Heart left ventricle (tissue), 16 donors: ENCODE measurements at regions not wholly inside any gene's neighbourhood (a gene's known extent, or its start where the extent isn't known, plus 50 kb on each side); places are given as distances from the start of the nearest gene placed in this dataset.

ENCODE experiments used
- ATAC-seq, 4 donors: fragments of 200-7000 bp; cut with Tn5 transposase; one replicate each; pipeline ENCODE4 v1.9.1; 2020 to 2022; ENCODE audit warnings: moderate library complexity in 4 of 4, mild to moderate bottlenecking in 3 of 4, moderate number of reproducible peaks in 1 of 4
- DNase-seq, 5 donors: peaks; one replicate each; pipeline ENCODE4 v3.0.0-alpha.2; 2020
- H3K27ac ChIP-seq, 12 donors: fragments of 200-600 bp; sonication (generic) in 4 of 12; one replicate each; pipeline versions ENCODE4 v1.5.0 to v1.8.0; 2016 to 2022; ENCODE audit warnings: mild to moderate bottlenecking in 2 of 12
- H3K27me3 ChIP-seq, 9 donors: fragments of 200-600 bp; sonication (generic) in 2 of 9; one replicate each; pipeline versions ENCODE4 v1.5.1 to v1.8.0; 2016 to 2022; ENCODE audit warnings: mild to moderate bottlenecking in 3 of 9
- H3K36me3 ChIP-seq, 9 donors: fragments of 200-600 bp; sonication (generic) in 2 of 9; one replicate each; pipeline versions ENCODE4 v1.5.0 to v1.8.0; 2018 to 2022; ENCODE audit warnings: mild to moderate bottlenecking in 2 of 9
- H3K4me1 ChIP-seq, 12 donors: fragments of 200-600 bp; sonication (generic) in 4 of 12; one replicate each; pipeline versions ENCODE4 v1.5.0 to v1.8.0; 2016 to 2022; ENCODE audit warnings: mild to moderate bottlenecking in 3 of 12
- H3K4me3 ChIP-seq, 12 donors: fragments of 200-600 bp; sonication (generic) in 4 of 12; one replicate each; pipeline versions ENCODE4 v1.5.0 to v1.8.0; 2017 to 2022; ENCODE audit warnings: mild to moderate bottlenecking in 9 of 12, moderate library complexity in 4 of 12
- H3K9me3 ChIP-seq, 12 donors: fragments of 200-600 bp; sonication (generic) in 4 of 12; one replicate each; pipeline versions ENCODE4 v1.5.0 to v1.8.0; 2016 to 2022; ENCODE audit warnings: mild to moderate bottlenecking in 1 of 12
- POLR2A ChIP-seq, 2 donors: fragments of 450-650 bp; IDR thresholded peaks; one replicate each; pipeline ENCODE4 v1.6.1; 2017; ENCODE audit warnings: antibody characterized with exemption in 2 of 2, mild to moderate bottlenecking in 2 of 2, moderate library complexity in 2 of 2
- WGBS, 4 donors: extraction: QIAGEN DNeasy Blood & Tissue Kit in 2 of 4; methylation state at CpG; one replicate each; pipeline versions ENCODE4 v1.1.5 to v1.1.7; 2013 to 2018; 5-methylcytosine and 5-hydroxymethylcytosine counted together
- intact Hi-C, 10 donors: fragments of 100-400 bp; cut with DNase I; formaldehyde crosslinking; loops; one replicate each; pipeline versions ENCODE4 v1.11.1 to v1.14.2; 2022
- TF ChIP-seq, protein P1 (sequence below), 12 donors: fragments of 200-600 bp; sonication (generic) in 4 of 12; IDR thresholded peaks; one replicate each; pipeline versions ENCODE4 v1.5.0 to v1.8.0; 2018 to 2022; ENCODE audit warnings: antibody characterized with exemption in 12 of 12, mild to moderate bottlenecking in 5 of 12
- donor health status: ischemic (EF 13 %, LVEDD 7.1; RV severe dilation, severe dysfunction).
- donor health status: healthy with polysubstance abuse.
- donor health status: DM: no; HTN: yes; CAD: no.
- donor health status: DM: no; HTN: no; CAD: no.
- donor health status: ischemic (EF 25% LVEDD 6.9; RV normal size, moderate dysfunction).
- donor health status: ischemic (EF 25% LVEDD 5.7; RV mildly dilated, moderate dysfunction).
- donor health status: healthy.
- donor health status: DM: yes; HTN: yes; CAD: no.
- donor health status: ischemic (EF 35%, LVEDD 5.7; RV mildly dilated, moderate dysfunction).
- donor health status: nonischemic (EF 11% LVEDD 7.7; RV severe dilation, severe dysfunction).
- donor health status: DM: yes; HTN: yes; CAD: no.
- donor health status: PGD.
- donor health status: ischemic (EF 29% LVEDD 5.4; RV normal size, mild dysfunction).
- donor health status: nonischemic (EF 23%, LVEDD 6.1; RV moderate dilation, normal function).

DNA sequence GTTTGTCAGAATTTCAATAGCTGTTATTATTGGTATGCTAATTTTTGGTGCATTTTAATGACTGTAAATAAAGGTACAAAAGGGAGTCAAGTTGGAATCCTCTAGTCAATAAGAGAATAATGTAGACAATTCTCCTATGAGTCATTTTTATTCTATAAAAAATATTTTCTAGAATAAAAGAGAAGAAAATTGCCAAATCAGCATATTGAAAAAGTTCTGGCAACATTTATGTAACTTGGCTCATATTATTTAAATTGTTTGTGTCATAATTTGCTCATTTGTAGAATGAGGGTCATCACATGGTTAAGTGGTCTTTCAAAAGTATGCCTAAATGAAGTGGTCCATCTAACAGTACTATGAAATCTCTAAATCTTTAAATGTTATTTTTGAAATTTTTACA, 1719.8 kb upstream of the WWC1 start:
- no peaks in the 10 kb centered on the region for H3K36me3 ChIP-seq
- H3K9me3 ChIP-seq, result peaks cover 0 to 7% (median 0%) of the 10 kb centered on the region in 12 donors
- DNase-seq (no peak), ATAC-seq (no peak)
- H3K4me3 ChIP-seq, result no peak overlapping the region
- no peak for TF ChIP-seq POLR2A (IDR thresholded peaks at IDR 0.05)
- TF ChIP-seq, protein P1, sequence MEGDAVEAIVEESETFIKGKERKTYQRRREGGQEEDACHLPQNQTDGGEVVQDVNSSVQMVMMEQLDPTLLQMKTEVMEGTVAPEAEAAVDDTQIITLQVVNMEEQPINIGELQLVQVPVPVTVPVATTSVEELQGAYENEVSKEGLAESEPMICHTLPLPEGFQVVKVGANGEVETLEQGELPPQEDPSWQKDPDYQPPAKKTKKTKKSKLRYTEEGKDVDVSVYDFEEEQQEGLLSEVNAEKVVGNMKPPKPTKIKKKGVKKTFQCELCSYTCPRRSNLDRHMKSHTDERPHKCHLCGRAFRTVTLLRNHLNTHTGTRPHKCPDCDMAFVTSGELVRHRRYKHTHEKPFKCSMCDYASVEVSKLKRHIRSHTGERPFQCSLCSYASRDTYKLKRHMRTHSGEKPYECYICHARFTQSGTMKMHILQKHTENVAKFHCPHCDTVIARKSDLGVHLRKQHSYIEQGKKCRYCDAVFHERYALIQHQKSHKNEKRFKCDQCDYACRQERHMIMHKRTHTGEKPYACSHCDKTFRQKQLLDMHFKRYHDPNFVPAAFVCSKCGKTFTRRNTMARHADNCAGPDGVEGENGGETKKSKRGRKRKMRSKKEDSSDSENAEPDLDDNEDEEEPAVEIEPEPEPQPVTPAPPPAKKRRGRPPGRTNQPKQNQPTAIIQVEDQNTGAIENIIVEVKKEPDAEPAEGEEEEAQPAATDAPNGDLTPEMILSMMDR (IDR thresholded peaks at IDR 0.05), result no peak
- H3K27me3 ChIP-seq, result no peaks in the 10 kb centered on the region
- intact Hi-C loops, result no loop called here
- H3K27ac ChIP-seq, result no peak overlapping the region
- no peaks in the 10 kb centered on the region for H3K4me1 ChIP-seq

GRCh38 chr5:166576323-166576722, 1715.1 kb upstream of the WWC1 start:
- no peaks in the 10 kb centered on the region for H3K36me3 ChIP-seq
- TF ChIP-seq POLR2A (IDR thresholded peaks at IDR 0.05), result no peak
- TF ChIP-seq, protein P1 (IDR thresholded peaks at IDR 0.05), result no peak
- ATAC-seq, result no peak
- no peaks in the 10 kb centered on the region for H3K27me3 ChIP-seq
- intact Hi-C loops, result no loop called here
- H3K4me1 ChIP-seq, result no peaks in the 10 kb centered on the region
- H3K4me3 ChIP-seq, result no peak overlapping the region
- DNase-seq, result no peak
- peaks cover 0 to 7% (median 0%) of the 10 kb centered on the region in 12 donors for H3K9me3 ChIP-seq
- 76 to 84% (median 82%) methylated on average over 3 of the region's 3 CpGs for WGBS, 4 donors
- H3K27ac ChIP-seq, result no peak overlapping the region

GRCh38 chr5:166581826-166582225, 1709.6 kb upstream of the WWC1 start:
- Histone ChIP-seq H3K9me3 (peaks cover 0 to 5% (median 0%) of the 10 kb centered on the region in 12 donors), H3K27ac (no peak overlapping the region), H3K4me1 (no peaks in the 10 kb centered on the region), H3K36me3 (no peaks in the 10 kb centered on the region), H3K4me3 (no peak overlapping the region), H3K27me3 (no peaks in the 10 kb centered on the region)
- ATAC-seq, result no peak
- no peak for DNase-seq
- intact Hi-C loops, result no loop called here
- TF ChIP-seq, protein P1 (IDR thresholded peaks at IDR 0.05), result no peak

- TF ChIP-seq POLR2A (IDR thresholded peaks at IDR 0.05), result no peak
- TF ChIP-seq, protein P1 (IDR thresholded peaks at IDR 0.05), result no peak
- Histone ChIP-seq H3K36me3 (no peaks in the 10 kb centered on the region), H3K27ac (no peak overlapping the region), H3K27me3 (no peaks in the 10 kb centered on the region), H3K4me3 (no peak overlapping the region), H3K9me3 (peaks cover 0 to 5% (median 0%) of the 10 kb centered on the region in 12 donors), H3K4me1 (no peaks in the 10 kb centered on the region)
- ATAC-seq, result no peak
- no peak for DNase-seq
- 85 to 91% (median 88%) methylated on average over 4 of the region's 4 CpGs for WGBS, 4 donors
- intact Hi-C loops, result no loop called here
Observed at GRCh38 chr5:166582416-166582815, 1709.0 kb upstream of the WWC1 start.
